ENCODE measurements at regions not wholly inside any gene's neighbourhood (a gene's known extent, or its start where the extent isn't known, plus 50 kb on each side); places are given as distances from the start of the nearest gene placed in this dataset.

GRCh38 chr4:171397175-171397574 lies 416.0 kb upstream of the GALNTL6 start (continued):
- no peak for TF ChIP-seq REST (IDR thresholded peaks at IDR 0.05; ENCODE audit: unreplicated experiment)
- no peak for TF ChIP-seq POLR2AphosphoS5 (IDR thresholded peaks at IDR 0.05; ENCODE audit: low read depth)

- Mint-ChIP-seq H3K4me1 (no peaks in the 10 kb centered on the region), H3K36me3 (ENCODE audit: low read depth) (peaks cover 13% of the 10 kb centered on the region; the same call in 2 of the 3 replicates), H3K4me3 (no peak overlapping the region), H3K27ac (no peak overlapping the region), H3K27me3 (ENCODE audit: insufficient read depth, low read depth, poor library complexity) (no peaks in the 10 kb centered on the region), H3K9me3 (peaks cover 18% of the 10 kb centered on the region)
- ATAC-seq (no peak), DNase-seq (ENCODE audit: low spot score) (no peak)
- no peaks in the 10 kb centered on the region for H4K20me1 ChIP-seq (replicated peaks; ENCODE audit: insufficient read depth)
- no peak overlapping the region for H3K4me2 ChIP-seq
- 0 out of 2 replicates have a peak, but pooled peaks cover 4% of the 10 kb centered on the region for H3K9me2 ChIP-seq (ENCODE audit: insufficient read depth)
- no peaks in the 10 kb centered on the region for H3K4me1 ChIP-seq (ENCODE audit: insufficient read depth)
- H2AFZ ChIP-seq: no peak overlapping the region
- no peaks in the 10 kb centered on the region for H3F3A ChIP-seq (replicated peaks; ENCODE audit: low read depth)
- H3K4me3 ChIP-seq: no peak overlapping the region
- no peaks in the 10 kb centered on the region for H3K27me3 ChIP-seq (ENCODE audit: insufficient read depth)
- no peak overlapping the region for H3K27ac ChIP-seq (ENCODE audit: low read depth)
- no peaks in the 10 kb centered on the region for H3K79me2 ChIP-seq (replicated peaks; ENCODE audit: insufficient read depth)
- H3K36me3 ChIP-seq (ENCODE audit: insufficient read depth): 0 out of 2 replicates have a peak, but pooled peaks cover 4% of the 10 kb centered on the region
- TF ChIP-seq NANOG (IDR thresholded peaks at IDR 0.05; ENCODE audit: borderline replicate concordance): no peak
- TF ChIP-seq ZNF462 (CRISPR knock-in tag; IDR thresholded peaks at IDR 0.05): no peak
- no peak for TF ChIP-seq POLR2AphosphoS5 (IDR thresholded peaks at IDR 0.05; ENCODE audit: low read depth)
- TF ChIP-seq CREB1 (CRISPR knock-in tag; IDR thresholded peaks at IDR 0.05; ENCODE audit: low read depth): no peak
- TF ChIP-seq JUNB (IDR thresholded peaks at IDR 0.05; ENCODE audit: unreplicated experiment): no peak
- TF ChIP-seq ZNF114 (CRISPR knock-in tag; IDR thresholded peaks at IDR 0.05): no peak
- TF ChIP-seq ZNF331 (CRISPR knock-in tag; IDR thresholded peaks at IDR 0.05; ENCODE audit: low read depth): no peak
- no peak for TF ChIP-seq STAT1 (IDR thresholded peaks at IDR 0.05; ENCODE audit: unreplicated experiment)
- no peak for TF ChIP-seq ETS1 (IDR thresholded peaks at IDR 0.05)
- TF ChIP-seq REST (IDR thresholded peaks at IDR 0.05; ENCODE audit: unreplicated experiment): no peak
Observed at GRCh38 chr4:171390626-171391025, 422.6 kb upstream of the GALNTL6 start.

Data from GM23338 (cell line).